ENCODE measurements at regions not wholly inside any gene's neighbourhood (a gene's known extent, or its start where the extent isn't known, plus 50 kb on each side); places are given as distances from the start of the nearest gene placed in this dataset.
"Not testable (repeated sequence)": the region's sequence is repeated elsewhere in the genome, so short reads cannot be mapped to it uniquely, and the experiment has no call there.

GRCh38 chr6:15176816-15177370 lies 69.0 kb upstream of the JARID2 start:
- Histone ChIP-seq H3K27me3 (no peaks in the 10 kb centered on the region), H3K36me3 (no peaks in the 10 kb centered on the region), H3K4me3 (no peak overlapping the region), H3K27ac (no peak overlapping the region), H3K4me1 (no peaks in the 10 kb centered on the region), H3K9me3 (no peaks in the 10 kb centered on the region)
- DNase-seq: no peak
- intact Hi-C loops (cut with DNase I; ENCODE audit: low total_unique reads): no loop called here
- TF ChIP-seq EP300 (IDR thresholded peaks at IDR 0.05) (no peak), POLR2AphosphoS5 (IDR thresholded peaks at IDR 0.05) (no peak), POLR2A (IDR thresholded peaks at IDR 0.05) (no peak), CTCF (IDR thresholded peaks at IDR 0.05) (no peak)
- 85 to 90% (median 90%) methylated on average over 9 of the region's 9 CpGs for WGBS, 5 donors

GRCh38 chr6:15183979-15184378 lies 61.9 kb upstream of the JARID2 start:
- no peaks in the 10 kb centered on the region for H3K36me3 ChIP-seq
- TF ChIP-seq CTCF (IDR thresholded peaks at IDR 0.05) (no peak), POLR2AphosphoS5 (IDR thresholded peaks at IDR 0.05) (no peak)
- 89 to 96% (median 94%) methylated on average over 2 of the region's 2 CpGs for WGBS, 5 donors
- H3K4me3 ChIP-seq: no peak overlapping the region
- H3K27me3 ChIP-seq: no peaks in the 10 kb centered on the region
- no peaks in the 10 kb centered on the region for H3K4me1 ChIP-seq
- intact Hi-C loops (cut with DNase I; ENCODE audit: low total_unique reads): no loop called here
- no peak for DNase-seq
- no peaks in the 10 kb centered on the region for H3K9me3 ChIP-seq
- H3K27ac ChIP-seq: no peak overlapping the region

- intact Hi-C loops (cut with DNase I; ENCODE audit: low total_unique reads): no loop called here
- no peak for DNase-seq
- H3K27me3 ChIP-seq: no peaks in the 10 kb centered on the region
- H3K4me3 ChIP-seq: no peak overlapping the region
- TF ChIP-seq POLR2A (IDR thresholded peaks at IDR 0.05) (no peak), EP300 (IDR thresholded peaks at IDR 0.05) (no peak), CTCF (IDR thresholded peaks at IDR 0.05) (no peak)
- no peaks in the 10 kb centered on the region for H3K36me3 ChIP-seq
- 79 to 90% (median 79%) methylated on average over 2 of the region's 2 CpGs for WGBS, 5 donors
- H3K27ac ChIP-seq: no peak overlapping the region
- no peaks in the 10 kb centered on the region for H3K9me3 ChIP-seq
- no peaks in the 10 kb centered on the region for H3K4me1 ChIP-seq
Measured at GRCh38 chr6:15184441-15184861, 61.4 kb upstream of the JARID2 start.

GRCh38 chr6:15185111-15185510 lies 60.8 kb upstream of the JARID2 start:
- 83 to 92% (median 90%) methylated on average over 8 of the region's 8 CpGs for WGBS, 5 donors
- H3K27ac ChIP-seq; H3K36me3 ChIP-seq; DNase-seq; H3K27me3 ChIP-seq; H3K9me3 ChIP-seq; intact Hi-C loops (cut with DNase I; ENCODE audit: low total_unique reads); H3K4me3 ChIP-seq; H3K4me1 ChIP-seq: not testable (repeated sequence)

GRCh38 chr6:15193451-15193850 lies 52.4 kb upstream of the JARID2 start:
- 82 to 91% (median 91%) methylated on average over 10 of the region's 10 CpGs for WGBS, 5 donors
- intact Hi-C loops (cut with DNase I; ENCODE audit: low total_unique reads): not testable (repeated sequence)

More at GRCh38 chr6:15193451-15193850, 52.4 kb upstream of the JARID2 start:
- DNase-seq, H3K4me1 ChIP-seq, H3K27me3 ChIP-seq, H3K4me3 ChIP-seq, H3K27ac ChIP-seq, H3K9me3 ChIP-seq, H3K36me3 ChIP-seq: not testable (repeated sequence)
